Activated naive CD8-positive, alpha-beta T cell treated with anti-CD3 and anti-CD28 coated beads, Interleukin-2, amount 10 ng/mL, durations not matched to agents 7 days and 5 days (primary cell): ENCODE measurements at regions not wholly inside any gene's neighbourhood (a gene's known extent, or its start where the extent isn't known, plus 50 kb on each side); places are given as distances from the start of the nearest gene placed in this dataset.

Experiments used
- ATAC-seq: fragments of 150-1000 bp; cut with Tn5 transposase; one replicate; pipeline ENCODE4 v1.10.0; 2021; ENCODE audit warnings: low read depth, moderate library complexity
- POLR2A ChIA-PET: fragments of 350-600 bp; sonication (Branson Sonifier 250); formaldehyde crosslinking; loops from one replicate; lab custom pipeline; 2021; ENCODE audit warnings: antibody characterized with exemption; lab: Charles Lee
- DNase-seq: peaks from one replicate; pipeline ENCODE4 v3.0.0; 2021
- H3K27ac Mint-ChIP-seq: one replicate; pipeline ENCODE4 v1.8.0; 2022; ENCODE audit warnings: mild to moderate bottlenecking, mixed read lengths
- H3K27me3 Mint-ChIP-seq: one replicate; pipeline ENCODE4 v1.8.0; 2022; ENCODE audit warnings: mild to moderate bottlenecking, moderate library complexity, mixed read lengths
- H3K36me3 Mint-ChIP-seq: one replicate; pipeline ENCODE4 v1.8.0; 2021; ENCODE audit warnings: mild to moderate bottlenecking, mixed read lengths
- H3K4me1 Mint-ChIP-seq: one replicate; pipeline ENCODE4 v1.8.0; 2021; ENCODE audit warnings: mixed read lengths
- H3K4me3 Mint-ChIP-seq: one replicate; pipeline ENCODE4 v1.8.0; 2022; ENCODE audit warnings: mild to moderate bottlenecking, moderate library complexity, mixed read lengths
- H3K9me3 Mint-ChIP-seq: one replicate; pipeline ENCODE4 v1.8.0; 2021; ENCODE audit warnings: mixed read lengths

- peaks cover 8% of the 10 kb centered on the region for H3K4me1 Mint-ChIP-seq
- ATAC-seq, result no peak
- no peak for DNase-seq
- no peaks in the 10 kb centered on the region for H3K27me3 Mint-ChIP-seq
- no peak overlapping the region for H3K4me3 Mint-ChIP-seq
- H3K36me3 Mint-ChIP-seq, result peaks cover 3% of the 10 kb centered on the region
- POLR2A ChIA-PET, result no interaction called here
- peaks cover 8% of the 10 kb centered on the region for H3K9me3 Mint-ChIP-seq
- H3K27ac Mint-ChIP-seq, result no peak overlapping the region
Observed at GRCh38 chr5:109917154-109917546, 227.4 kb downstream of the MAN2A1 start.

- Mint-ChIP-seq H3K27me3 (no peaks in the 10 kb centered on the region), H3K36me3 (peaks cover 3% of the 10 kb centered on the region), H3K4me3 (no peak overlapping the region), H3K27ac (no peak overlapping the region), H3K4me1 (peaks cover 13% of the 10 kb centered on the region), H3K9me3 (peaks cover 8% of the 10 kb centered on the region)
- no peak for ATAC-seq
- DNase-seq, result no peak
- POLR2A ChIA-PET, result no interaction called here
Observed at GRCh38 chr5:109917966-109918365, 228.2 kb downstream of the MAN2A1 start.

GRCh38 chr5:109920736-109921135, 231.0 kb downstream of the MAN2A1 start:
- no peak overlapping the region for H3K27ac Mint-ChIP-seq
- H3K4me3 Mint-ChIP-seq, result no peak overlapping the region
- peaks cover 6% of the 10 kb centered on the region for H3K9me3 Mint-ChIP-seq
- POLR2A ChIA-PET, result interaction anchor here (1.5 to 2.1 kb wide), 3 partner anchors 229 to 232 kb away, joined by 5 to 8 read pairs (median 8); partner anchors contain the start of gene MAN2A1
- H3K36me3 Mint-ChIP-seq, result peaks cover 5% of the 10 kb centered on the region
- DNase-seq (no peak), ATAC-seq (no peak)
- H3K4me1 Mint-ChIP-seq, result peaks cover 13% of the 10 kb centered on the region
- H3K27me3 Mint-ChIP-seq, result no peaks in the 10 kb centered on the region

- Mint-ChIP-seq H3K36me3 (peaks cover 5% of the 10 kb centered on the region), H3K27ac (peak overlapping the region; percentile 83), H3K27me3 (no peaks in the 10 kb centered on the region), H3K9me3 (peaks cover 6% of the 10 kb centered on the region), H3K4me1 (peaks cover 13% of the 10 kb centered on the region), H3K4me3 (peak overlapping the region; percentile 63)
- POLR2A ChIA-PET, result interaction anchor here (1.5 to 2.1 kb wide), 3 partner anchors 230 to 233 kb away, joined by 5 to 8 read pairs (median 8); partner anchors contain the start of gene MAN2A1
- DNase-seq (peak; percentile 38), ATAC-seq (peak; percentile 86)
Observed at GRCh38 chr5:109921735-109922380, 232.1 kb downstream of the MAN2A1 start.

- Mint-ChIP-seq H3K9me3 (peaks cover 4% of the 10 kb centered on the region), H3K36me3 (peaks cover 5% of the 10 kb centered on the region), H3K27me3 (no peaks in the 10 kb centered on the region), H3K4me3 (peak overlapping the region; percentile 18), H3K27ac (peak overlapping the region; percentile 83), H3K4me1 (peaks cover 13% of the 10 kb centered on the region)
- POLR2A ChIA-PET, result interaction anchor here (1.6 to 2.1 kb wide), 2 partner anchors 232 to 234 kb away, joined by 8 read pairs; partner anchors contain the start of gene MAN2A1
- DNase-seq, result no peak
- ATAC-seq, result no peak
Observed at GRCh38 chr5:109922381-109922995, 232.8 kb downstream of the MAN2A1 start.

- peaks cover 3% of the 10 kb centered on the region for H3K9me3 Mint-ChIP-seq
- DNase-seq, result no peak
- H3K36me3 Mint-ChIP-seq, result peaks cover 5% of the 10 kb centered on the region
- no peak overlapping the region for H3K27ac Mint-ChIP-seq
- POLR2A ChIA-PET, result no interaction called here
- H3K27me3 Mint-ChIP-seq, result no peaks in the 10 kb centered on the region
- peaks cover 13% of the 10 kb centered on the region for H3K4me1 Mint-ChIP-seq
- no peak overlapping the region for H3K4me3 Mint-ChIP-seq
- no peak for ATAC-seq
Observed at GRCh38 chr5:109923205-109923604, 233.5 kb downstream of the MAN2A1 start.

- DNase-seq (no peak), ATAC-seq (no peak)
- peaks cover 13% of the 10 kb centered on the region for H3K4me1 Mint-ChIP-seq
- no peak overlapping the region for H3K27ac Mint-ChIP-seq
- H3K4me3 Mint-ChIP-seq, result no peak overlapping the region
- POLR2A ChIA-PET, result no interaction called here
- peaks cover 5% of the 10 kb centered on the region for H3K36me3 Mint-ChIP-seq
- no peaks in the 10 kb centered on the region for H3K27me3 Mint-ChIP-seq
- peaks cover 5% of the 10 kb centered on the region for H3K9me3 Mint-ChIP-seq
Observed at GRCh38 chr5:109924237-109925107, 234.7 kb downstream of the MAN2A1 start.

GRCh38 chr5:109927639-109928038, 237.9 kb downstream of the MAN2A1 start:
- no peak overlapping the region for H3K4me3 Mint-ChIP-seq
- peaks cover 2% of the 10 kb centered on the region for H3K9me3 Mint-ChIP-seq
- no peak overlapping the region for H3K27ac Mint-ChIP-seq
- no peak for ATAC-seq
- H3K36me3 Mint-ChIP-seq, result peaks cover 2% of the 10 kb centered on the region
- H3K4me1 Mint-ChIP-seq, result peaks cover under 1% of the 10 kb centered on the region
- no peak for DNase-seq
- H3K27me3 Mint-ChIP-seq, result no peaks in the 10 kb centered on the region
- POLR2A ChIA-PET, result no interaction called here

GRCh38 chr5:109928046-109928445, 238.3 kb downstream of the MAN2A1 start:
- POLR2A ChIA-PET, result no interaction called here
- Mint-ChIP-seq H3K9me3 (peaks cover 2% of the 10 kb centered on the region), H3K4me1 (no peaks in the 10 kb centered on the region), H3K27ac (no peak overlapping the region), H3K27me3 (no peaks in the 10 kb centered on the region), H3K36me3 (peaks cover 2% of the 10 kb centered on the region), H3K4me3 (no peak overlapping the region)
- DNase-seq (no peak), ATAC-seq (no peak)

- no peak overlapping the region for H3K4me3 Mint-ChIP-seq
- no peak for ATAC-seq
- H3K4me1 Mint-ChIP-seq, result no peaks in the 10 kb centered on the region
Observed at GRCh38 chr5:109928811-109929210, 239.1 kb downstream of the MAN2A1 start.

GRCh38 chr5:109929376-109929775, 239.6 kb downstream of the MAN2A1 start:
- ATAC-seq (no peak), DNase-seq (no peak)
- Mint-ChIP-seq H3K27ac (no peak overlapping the region), H3K9me3 (peaks cover 2% of the 10 kb centered on the region), H3K4me1 (no peaks in the 10 kb centered on the region), H3K27me3 (no peaks in the 10 kb centered on the region), H3K36me3 (no peaks in the 10 kb centered on the region), H3K4me3 (no peak overlapping the region)
- POLR2A ChIA-PET, result no interaction called here

More at GRCh38 chr5:109928811-109929210, 239.1 kb downstream of the MAN2A1 start:
- H3K27me3 Mint-ChIP-seq, result no peaks in the 10 kb centered on the region
- peaks cover 2% of the 10 kb centered on the region for H3K9me3 Mint-ChIP-seq
- POLR2A ChIA-PET, result no interaction called here
- no peak for DNase-seq
- no peaks in the 10 kb centered on the region for H3K36me3 Mint-ChIP-seq
- no peak overlapping the region for H3K27ac Mint-ChIP-seq

- no peak for ATAC-seq
- no peaks in the 10 kb centered on the region for H3K4me1 Mint-ChIP-seq
- H3K9me3 Mint-ChIP-seq, result peaks cover 2% of the 10 kb centered on the region
- H3K27me3 Mint-ChIP-seq, result no peaks in the 10 kb centered on the region
- H3K4me3 Mint-ChIP-seq, result no peak overlapping the region
- DNase-seq, result no peak
- POLR2A ChIA-PET, result no interaction called here
- no peaks in the 10 kb centered on the region for H3K36me3 Mint-ChIP-seq
- H3K27ac Mint-ChIP-seq, result no peak overlapping the region
Observed at GRCh38 chr5:109929911-109930310, 240.2 kb downstream of the MAN2A1 start.

- H3K4me1 Mint-ChIP-seq, result no peaks in the 10 kb centered on the region
- no peak overlapping the region for H3K4me3 Mint-ChIP-seq
- DNase-seq (no peak), ATAC-seq (no peak)
- POLR2A ChIA-PET, result no interaction called here
- peaks cover 2% of the 10 kb centered on the region for H3K9me3 Mint-ChIP-seq
- H3K27ac Mint-ChIP-seq, result no peak overlapping the region
- H3K36me3 Mint-ChIP-seq, result no peaks in the 10 kb centered on the region
- H3K27me3 Mint-ChIP-seq, result no peaks in the 10 kb centered on the region
Observed at GRCh38 chr5:109931049-109931780, 241.5 kb downstream of the MAN2A1 start.
